NCI-H146 treated with DMSO at 0.1 percent for 48 hours (cell line): ENCODE measurements at regions not wholly inside any gene's neighbourhood (a gene's known extent, or its start where the extent isn't known, plus 50 kb on each side); places are given as distances from the start of the nearest gene placed in this dataset.
"Not testable (repeated sequence)": the region's sequence is repeated elsewhere in the genome, so short reads cannot be mapped to it uniquely, and the experiment has no call there.

Experiments used
- DNase-seq: peaks from one replicate; lab custom pipeline; 2025; ENCODE audit not compliant: unreplicated experiment; lab: John Stamatoyannopoulos, UW

GRCh38 chr18:51448949-51449348 lies 251.5 kb upstream of the MEX3C start:
- DNase-seq, result no peak

DNA sequence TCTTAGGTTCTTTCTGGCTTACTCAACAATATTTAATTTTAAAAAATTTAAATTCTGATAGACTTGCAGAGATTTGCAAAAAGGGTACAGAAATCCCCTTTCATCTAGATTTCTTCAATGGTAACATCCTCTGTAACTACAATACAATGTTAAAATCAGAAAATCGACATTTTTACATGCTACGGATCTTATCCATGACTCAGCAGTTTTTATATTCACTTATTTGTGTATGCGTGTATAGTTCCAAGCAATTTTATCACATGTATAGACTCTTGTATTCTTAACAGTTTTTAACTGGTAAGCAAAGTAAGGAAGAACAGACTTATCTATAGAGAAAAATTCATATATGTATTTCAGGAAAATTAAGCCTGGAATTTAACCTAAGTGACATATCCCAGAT lies 256.1 kb upstream of the MEX3C start:
- DNase-seq, result no peak

- DNase-seq, result no peak
These were observed 261.4 kb upstream of the MEX3C start for GRCh38 chr18:51458861-51459260.

DNA sequence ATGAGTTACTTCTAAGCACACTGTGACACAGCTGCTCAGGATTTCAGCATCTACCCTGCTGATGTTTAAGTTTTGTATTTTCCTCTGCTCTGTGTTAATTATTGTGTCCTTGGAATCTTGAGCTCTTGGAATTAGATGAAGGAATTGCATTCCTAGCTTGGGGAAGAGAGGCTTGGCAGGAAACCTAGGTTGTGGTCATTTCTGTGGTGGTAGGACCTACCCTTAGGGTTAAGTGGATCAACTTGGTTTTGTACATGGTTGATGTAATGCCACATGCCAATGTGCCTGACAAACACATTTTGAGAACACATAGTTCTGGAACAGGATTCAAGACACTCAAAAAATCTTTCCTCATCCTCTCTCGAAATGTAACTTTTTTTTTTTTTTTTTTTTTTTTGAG lies 264.5 kb upstream of the MEX3C start:
- DNase-seq, result no peak

DNA sequence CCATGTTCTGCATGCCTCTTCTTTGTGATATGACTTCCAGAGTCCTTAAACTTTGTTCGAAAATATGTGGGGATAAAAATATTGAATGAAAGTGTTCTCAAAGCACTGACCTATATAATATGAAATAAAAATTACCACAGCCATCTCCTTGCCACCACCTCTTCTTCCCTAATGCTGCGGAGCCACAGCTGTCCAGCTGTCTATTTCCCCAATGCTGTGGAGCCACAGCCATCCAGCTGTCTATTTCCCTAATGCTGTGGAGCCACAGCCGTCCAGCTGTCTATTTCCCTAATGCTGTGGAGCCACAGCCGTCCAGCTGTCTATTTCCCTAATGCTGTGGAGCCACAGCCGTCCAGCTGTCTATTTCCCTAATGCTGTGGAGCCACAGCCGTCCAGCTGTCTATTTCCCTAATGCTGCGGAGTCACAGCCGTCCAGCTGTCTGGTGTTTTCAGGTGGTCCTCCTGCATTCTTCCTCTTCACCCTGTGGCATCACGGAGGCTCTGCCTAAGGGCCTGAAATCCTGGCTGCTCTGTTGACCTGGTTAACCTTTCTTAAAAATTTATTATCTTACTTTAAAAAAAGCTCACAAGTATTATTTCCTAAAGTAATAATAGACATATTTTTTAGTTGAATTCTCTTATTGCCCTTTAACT lies 266.1 kb upstream of the MEX3C start:
- no peak for DNase-seq

- DNase-seq, result no peak
These were observed 281.4 kb upstream of the MEX3C start for GRCh38 chr18:51478908-51479307.

GRCh38 chr18:51479736-51480135 lies 282.3 kb upstream of the MEX3C start:
- DNase-seq, result no peak

DNA sequence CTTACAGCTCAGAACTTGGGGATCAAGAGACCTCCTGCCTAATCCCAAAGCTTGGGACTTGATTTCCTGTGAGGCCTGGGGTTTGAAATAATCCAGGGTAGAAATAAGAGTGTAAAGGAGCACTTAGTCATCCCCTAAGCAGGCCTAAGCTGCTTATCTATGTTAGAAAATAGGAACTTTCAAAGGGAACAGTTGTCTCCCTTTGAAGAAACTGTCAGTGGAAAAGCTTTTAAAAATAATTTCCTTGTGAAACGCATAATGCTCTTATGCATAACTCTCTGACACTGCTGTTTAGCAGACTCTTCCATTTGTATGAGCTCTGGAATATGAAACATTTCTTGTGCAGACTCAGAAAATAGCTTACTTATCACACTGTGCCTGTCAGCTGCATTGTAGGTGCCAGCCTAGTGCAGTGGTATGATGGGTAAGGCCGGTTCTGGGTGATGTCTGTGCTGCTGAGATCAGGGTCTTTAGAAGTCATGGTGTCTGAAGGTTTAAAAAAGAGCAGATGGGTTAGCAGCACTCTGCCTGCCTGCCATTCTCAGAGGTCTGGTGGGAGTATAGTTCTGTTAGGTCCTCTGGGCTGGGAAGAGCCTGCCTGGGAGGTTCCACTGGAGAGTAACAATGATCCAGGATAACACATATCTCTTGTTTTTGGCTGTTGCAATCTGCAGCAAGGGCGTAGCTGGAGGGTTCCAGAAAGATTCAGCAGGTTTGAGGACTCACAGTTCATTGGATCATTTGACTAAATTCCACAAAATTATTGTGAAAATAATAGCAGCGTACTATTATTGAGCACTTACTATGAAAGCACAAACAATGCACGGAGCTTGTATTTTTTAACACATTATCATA lies 283.2 kb upstream of the MEX3C start:
- no peak for DNase-seq

- DNase-seq, result no peak
These were observed 289.4 kb upstream of the MEX3C start for GRCh38 chr18:51486735-51487366.

DNA sequence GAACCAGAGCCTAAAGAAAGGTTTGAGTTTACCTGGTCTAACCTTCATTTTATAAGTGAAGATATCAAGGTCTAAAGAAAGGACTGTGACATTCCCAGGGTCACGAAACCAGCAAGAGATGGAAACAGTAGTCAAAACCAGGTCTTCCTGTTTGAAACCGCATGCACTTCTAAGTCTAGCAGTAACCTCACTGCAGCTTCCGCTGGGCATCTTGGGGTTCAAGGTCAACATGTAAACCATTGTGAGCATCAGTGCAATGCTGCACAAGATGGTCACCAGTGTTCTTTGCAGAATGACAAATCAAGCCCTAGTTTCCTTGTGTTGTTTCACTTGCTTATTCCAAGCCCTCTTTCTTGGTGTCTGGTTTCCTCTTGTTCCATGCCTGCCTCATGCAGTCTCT lies 292.9 kb upstream of the MEX3C start:
- DNase-seq, result no peak

GRCh38 chr18:51490860-51491259 lies 293.4 kb upstream of the MEX3C start:
- DNase-seq, result no peak

- DNase-seq, result no peak
These were observed 294.3 kb upstream of the MEX3C start for GRCh38 chr18:51491678-51492372.

GRCh38 chr18:51498085-51498855 lies 300.8 kb upstream of the MEX3C start:
- no peak for DNase-seq

DNA sequence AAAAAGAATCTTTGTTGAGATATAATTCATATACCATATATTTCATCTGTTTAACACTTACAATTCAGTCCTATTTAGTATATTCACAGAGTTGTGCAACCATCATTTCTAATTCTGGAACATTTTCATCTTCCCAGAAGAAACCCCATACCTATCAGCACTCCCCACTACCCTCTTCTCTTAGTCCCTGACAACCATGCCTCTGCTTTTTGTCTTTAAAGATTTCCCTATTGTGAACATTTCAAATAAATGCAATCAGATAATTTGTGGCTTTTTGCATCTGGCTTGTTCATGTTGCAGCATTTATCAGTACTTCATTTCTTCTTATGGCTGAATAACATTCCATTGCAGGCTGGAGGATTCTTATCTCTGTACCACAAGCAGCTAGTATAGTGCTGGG lies 305.9 kb upstream of the MEX3C start:
- no peak for DNase-seq

DNA sequence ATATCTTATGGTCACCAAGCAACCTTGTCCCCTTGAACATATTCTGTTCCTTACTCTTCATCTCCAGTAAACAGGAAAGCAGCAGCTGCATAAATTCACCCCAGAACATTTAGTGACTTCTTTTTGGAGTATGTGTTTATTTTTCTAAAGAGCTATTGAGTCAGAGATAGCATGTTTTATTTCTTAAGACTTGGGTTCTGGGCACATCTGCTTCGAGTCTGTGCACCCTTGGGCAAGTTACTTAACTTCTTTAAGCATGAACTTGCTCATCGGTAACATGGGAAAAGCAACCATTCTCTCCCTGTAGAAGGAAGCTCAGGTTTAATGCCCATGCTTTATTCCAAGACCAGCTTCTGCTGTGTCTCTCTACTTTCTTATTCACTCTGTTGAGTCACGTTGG lies 309.3 kb upstream of the MEX3C start:
- no peak for DNase-seq

GRCh38 chr18:51508410-51508809 lies 310.9 kb upstream of the MEX3C start:
- DNase-seq, result not testable (repeated sequence)

DNA sequence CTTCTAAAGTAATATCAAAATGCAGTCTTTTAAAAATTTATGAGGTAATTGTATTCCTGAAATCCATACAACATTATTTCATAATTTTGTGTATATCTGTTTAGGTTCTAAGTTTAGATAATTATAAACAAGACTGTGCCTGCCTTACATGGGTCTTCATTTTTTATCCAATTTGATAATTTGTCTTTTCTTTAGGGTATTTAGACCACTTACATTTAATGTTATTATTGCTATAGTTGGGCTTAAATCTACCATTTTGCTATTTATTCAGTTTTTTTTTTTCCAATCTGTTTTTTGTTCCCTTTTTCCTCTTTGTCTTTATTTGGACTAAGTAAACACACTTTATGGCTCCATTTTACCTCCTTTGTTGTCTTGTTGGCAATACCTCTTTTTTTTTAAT lies 312.5 kb upstream of the MEX3C start:
- DNase-seq, result no peak

- no peak for DNase-seq
These were observed 316.0 kb upstream of the MEX3C start for GRCh38 chr18:51513517-51513916.

- no peak for DNase-seq
These were observed 316.6 kb upstream of the MEX3C start for GRCh38 chr18:51514128-51514527.

GRCh38 chr18:51516478-51517038 lies 319.1 kb upstream of the MEX3C start:
- DNase-seq, result no peak
